ENCODE measurements at regions not wholly inside any gene's neighbourhood (a gene's known extent, or its start where the extent isn't known, plus 50 kb on each side); places are given as distances from the start of the nearest gene placed in this dataset.

- Histone ChIP-seq H3K4me1 (ENCODE audit: control insufficient read depth in 2 of 2, insufficient read depth in 2 of 2, low read length in 2 of 2) (no peaks in the 10 kb centered on the region), H3K4me3 (ENCODE audit: low read length in 2 of 2) (no peak overlapping the region), H3K9me3 (ENCODE audit: control insufficient read depth in 2 of 2, insufficient read depth in 1 of 2, low read length in 1 of 2) (no peaks in the 10 kb centered on the region), H3K27ac (ENCODE audit: low read depth in 1 of 2, low read length in 1 of 2) (no peak overlapping the region), H3K27me3 (ENCODE audit: control insufficient read depth in 2 of 2, insufficient read depth in 1 of 2, low read length in 1 of 2) (no peaks in the 10 kb centered on the region), H3K36me3 (ENCODE audit: control insufficient read depth in 2 of 2, insufficient read depth in 2 of 2, low read length in 1 of 2) (no peaks in the 10 kb centered on the region)
- DNase-seq (ENCODE audit: low read depth in 6 of 9, low spot score in 9 of 9), result no peak
- 87% methylated on average over 3 of the region's 3 CpGs for WGBS
Observed at GRCh38 chr2:225173909-225174308, 131.6 kb upstream of the DOCK10 start.

GRCh38 chr2:225171350-225171749 lies 129.1 kb upstream of the DOCK10 start:
- no peaks in the 10 kb centered on the region for H3K36me3 ChIP-seq (ENCODE audit: control insufficient read depth in 2 of 2, insufficient read depth in 2 of 2, low read length in 1 of 2)
- no peak for DNase-seq (ENCODE audit: low read depth in 6 of 9, low spot score in 9 of 9)
- 88% methylated on average over 6 of the region's 6 CpGs for WGBS
- no peaks in the 10 kb centered on the region for H3K4me1 ChIP-seq (ENCODE audit: control insufficient read depth in 2 of 2, insufficient read depth in 2 of 2, low read length in 2 of 2)
- H3K27me3 ChIP-seq (ENCODE audit: control insufficient read depth in 2 of 2, insufficient read depth in 1 of 2, low read length in 1 of 2), result no peaks in the 10 kb centered on the region
- H3K27ac ChIP-seq (ENCODE audit: low read depth in 1 of 2, low read length in 1 of 2), result no peak overlapping the region
- no peak overlapping the region for H3K4me3 ChIP-seq (ENCODE audit: low read length in 2 of 2)
- H3K9me3 ChIP-seq (ENCODE audit: control insufficient read depth in 2 of 2, insufficient read depth in 1 of 2, low read length in 1 of 2), result no peaks in the 10 kb centered on the region

GRCh38 chr2:225170162-225170561 lies 127.9 kb upstream of the DOCK10 start:
- Histone ChIP-seq H3K27ac (ENCODE audit: low read depth in 1 of 2, low read length in 1 of 2) (no peak overlapping the region), H3K27me3 (ENCODE audit: control insufficient read depth in 2 of 2, insufficient read depth in 1 of 2, low read length in 1 of 2) (no peaks in the 10 kb centered on the region), H3K4me1 (ENCODE audit: control insufficient read depth in 2 of 2, insufficient read depth in 2 of 2, low read length in 2 of 2) (no peaks in the 10 kb centered on the region), H3K9me3 (ENCODE audit: control insufficient read depth in 2 of 2, insufficient read depth in 1 of 2, low read length in 1 of 2) (no peaks in the 10 kb centered on the region), H3K4me3 (ENCODE audit: low read length in 2 of 2) (no peak overlapping the region), H3K36me3 (ENCODE audit: control insufficient read depth in 2 of 2, insufficient read depth in 2 of 2, low read length in 1 of 2) (no peaks in the 10 kb centered on the region)
- no peak for DNase-seq (ENCODE audit: low read depth in 6 of 9, low spot score in 9 of 9)
- WGBS, result 92% methylated on average over 1 of the region's 1 CpG

- Histone ChIP-seq H3K27me3 (ENCODE audit: control insufficient read depth in 2 of 2, insufficient read depth in 1 of 2, low read length in 1 of 2) (peaks cover 0 to 2% of the 10 kb centered on the region in 2 donors), H3K27ac (ENCODE audit: low read depth in 1 of 2, low read length in 1 of 2) (no peak overlapping the region), H3K4me3 (ENCODE audit: low read length in 2 of 2) (no peak overlapping the region), H3K36me3 (ENCODE audit: control insufficient read depth in 2 of 2, insufficient read depth in 2 of 2, low read length in 1 of 2) (no peaks in the 10 kb centered on the region), H3K9me3 (ENCODE audit: control insufficient read depth in 2 of 2, insufficient read depth in 1 of 2, low read length in 1 of 2) (no peaks in the 10 kb centered on the region), H3K4me1 (ENCODE audit: control insufficient read depth in 2 of 2, insufficient read depth in 2 of 2, low read length in 2 of 2) (no peaks in the 10 kb centered on the region)
- WGBS, result 85% methylated on average over 4 of the region's 4 CpGs
- no peak for DNase-seq (ENCODE audit: low read depth in 6 of 9, low spot score in 9 of 9)
Observed at GRCh38 chr2:225169396-225169795, 127.1 kb upstream of the DOCK10 start.

GRCh38 chr2:225165052-225165451 lies 122.8 kb upstream of the DOCK10 start:
- 61% methylated on average over 2 of the region's 2 CpGs for WGBS
- no peaks in the 10 kb centered on the region for H3K36me3 ChIP-seq (ENCODE audit: control insufficient read depth in 2 of 2, insufficient read depth in 2 of 2, low read length in 1 of 2)
- H3K27me3 ChIP-seq (ENCODE audit: control insufficient read depth in 2 of 2, insufficient read depth in 1 of 2, low read length in 1 of 2), result peaks cover 0 to 3% of the 10 kb centered on the region in 2 donors
- no peak overlapping the region for H3K4me3 ChIP-seq (ENCODE audit: low read length in 2 of 2)
- H3K4me1 ChIP-seq (ENCODE audit: control insufficient read depth in 2 of 2, insufficient read depth in 2 of 2, low read length in 2 of 2), result no peaks in the 10 kb centered on the region
- no peak for DNase-seq (ENCODE audit: low read depth in 6 of 9, low spot score in 9 of 9)
- H3K9me3 ChIP-seq (ENCODE audit: control insufficient read depth in 2 of 2, insufficient read depth in 1 of 2, low read length in 1 of 2), result no peaks in the 10 kb centered on the region
- no peak overlapping the region for H3K27ac ChIP-seq (ENCODE audit: low read depth in 1 of 2, low read length in 1 of 2)

- Histone ChIP-seq H3K27me3 (ENCODE audit: control insufficient read depth in 2 of 2, insufficient read depth in 1 of 2, low read length in 1 of 2) (peaks cover 0 to 3% of the 10 kb centered on the region in 2 donors), H3K4me1 (ENCODE audit: control insufficient read depth in 2 of 2, insufficient read depth in 2 of 2, low read length in 2 of 2) (no peaks in the 10 kb centered on the region), H3K4me3 (ENCODE audit: low read length in 2 of 2) (no peak overlapping the region), H3K9me3 (ENCODE audit: control insufficient read depth in 2 of 2, insufficient read depth in 1 of 2, low read length in 1 of 2) (no peaks in the 10 kb centered on the region), H3K36me3 (ENCODE audit: control insufficient read depth in 2 of 2, insufficient read depth in 2 of 2, low read length in 1 of 2) (no peaks in the 10 kb centered on the region), H3K27ac (ENCODE audit: low read depth in 1 of 2, low read length in 1 of 2) (no peak overlapping the region)
- no peak for DNase-seq (ENCODE audit: low read depth in 6 of 9, low spot score in 9 of 9)
- WGBS, result 44% methylated on average over 11 of the region's 11 CpGs
Observed at GRCh38 chr2:225164401-225165050, 122.3 kb upstream of the DOCK10 start.

- Histone ChIP-seq H3K4me3 (ENCODE audit: low read length in 2 of 2) (no peak overlapping the region), H3K27ac (ENCODE audit: low read depth in 1 of 2, low read length in 1 of 2) (no peak overlapping the region), H3K9me3 (ENCODE audit: control insufficient read depth in 2 of 2, insufficient read depth in 1 of 2, low read length in 1 of 2) (no peaks in the 10 kb centered on the region), H3K27me3 (ENCODE audit: control insufficient read depth in 2 of 2, insufficient read depth in 1 of 2, low read length in 1 of 2) (no peaks in the 10 kb centered on the region), H3K36me3 (ENCODE audit: control insufficient read depth in 2 of 2, insufficient read depth in 2 of 2, low read length in 1 of 2) (no peaks in the 10 kb centered on the region), H3K4me1 (ENCODE audit: control insufficient read depth in 2 of 2, insufficient read depth in 2 of 2, low read length in 2 of 2) (no peaks in the 10 kb centered on the region)
- DNase-seq (ENCODE audit: low read depth in 6 of 9, low spot score in 9 of 9), result no peak
Observed at GRCh38 chr2:225158360-225158759, 116.1 kb upstream of the DOCK10 start.

GRCh38 chr2:225156853-225157451 lies 114.7 kb upstream of the DOCK10 start:
- Histone ChIP-seq H3K4me3 (ENCODE audit: low read length in 2 of 2) (no peak overlapping the region), H3K4me1 (ENCODE audit: control insufficient read depth in 2 of 2, insufficient read depth in 2 of 2, low read length in 2 of 2) (no peaks in the 10 kb centered on the region), H3K9me3 (ENCODE audit: control insufficient read depth in 2 of 2, insufficient read depth in 1 of 2, low read length in 1 of 2) (no peaks in the 10 kb centered on the region), H3K27me3 (ENCODE audit: control insufficient read depth in 2 of 2, insufficient read depth in 1 of 2, low read length in 1 of 2) (no peaks in the 10 kb centered on the region), H3K27ac (ENCODE audit: low read depth in 1 of 2, low read length in 1 of 2) (no peak overlapping the region), H3K36me3 (ENCODE audit: control insufficient read depth in 2 of 2, insufficient read depth in 2 of 2, low read length in 1 of 2) (no peaks in the 10 kb centered on the region)
- WGBS, result 73% methylated on average over 4 of the region's 4 CpGs
- DNase-seq (ENCODE audit: low read depth in 6 of 9, low spot score in 9 of 9), result no peak

GRCh38 chr2:225140723-225141122 lies 98.5 kb upstream of the DOCK10 start:
- Histone ChIP-seq H3K36me3 (ENCODE audit: control insufficient read depth in 2 of 2, insufficient read depth in 2 of 2, low read length in 1 of 2) (no peaks in the 10 kb centered on the region), H3K9me3 (ENCODE audit: control insufficient read depth in 2 of 2, insufficient read depth in 1 of 2, low read length in 1 of 2) (no peaks in the 10 kb centered on the region), H3K4me3 (ENCODE audit: low read length in 2 of 2) (no peak overlapping the region), H3K4me1 (ENCODE audit: control insufficient read depth in 2 of 2, insufficient read depth in 2 of 2, low read length in 2 of 2) (no peaks in the 10 kb centered on the region), H3K27me3 (ENCODE audit: control insufficient read depth in 2 of 2, insufficient read depth in 1 of 2, low read length in 1 of 2) (no peaks in the 10 kb centered on the region), H3K27ac (ENCODE audit: low read depth in 1 of 2, low read length in 1 of 2) (no peak overlapping the region)
- no peak for DNase-seq (ENCODE audit: low read depth in 6 of 9, low spot score in 9 of 9)
